ENCODE measurements at regions not wholly inside any gene's neighbourhood (a gene's known extent, or its start where the extent isn't known, plus 50 kb on each side); places are given as distances from the start of the nearest gene placed in this dataset.

DNA sequence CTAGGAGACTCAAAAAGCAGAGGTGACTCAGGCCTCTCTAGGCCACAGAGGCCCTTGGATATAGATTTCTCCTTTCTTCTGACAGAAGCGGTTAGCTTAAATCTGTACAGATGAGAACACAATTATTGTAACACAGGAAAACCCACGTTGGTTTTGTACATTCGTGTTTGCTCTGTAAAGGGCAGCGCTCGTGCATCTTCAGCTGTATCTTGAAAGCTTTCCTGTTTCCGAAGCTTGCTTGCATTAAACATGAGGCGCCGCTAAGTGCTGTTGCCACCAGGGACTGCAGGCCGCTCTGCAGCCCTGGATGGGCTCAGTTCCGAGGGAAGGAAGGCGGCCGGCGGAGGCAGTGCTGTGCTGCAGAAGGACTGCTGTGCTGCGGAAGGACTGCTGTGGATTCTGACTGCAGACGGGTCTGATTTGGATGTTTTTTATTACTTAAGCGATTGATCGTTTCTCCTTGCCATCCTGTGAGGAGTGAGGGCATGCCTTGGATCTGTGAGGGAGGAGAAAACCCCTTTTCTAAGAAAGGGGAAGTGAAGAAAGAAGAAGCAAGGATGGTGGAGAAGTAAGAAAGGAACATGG, 53.3 kb downstream of the FHIP2A start:
- TF ChIP-seq POLR2AphosphoS5 (IDR thresholded peaks at IDR 0.05; ENCODE audit: borderline replicate concordance, low read depth, low read length) = no peak
- no peak for TF ChIP-seq EZH2 (IDR thresholded peaks at IDR 0.05)
- TF ChIP-seq FOXP2 (optimal IDR thresholded peaks at IDR 0.05; ENCODE audit: control extremely low read depth, extremely low read length, insufficient read depth) = no peak
